Testis (tissue), 2 donors: ENCODE measurements at regions not wholly inside any gene's neighbourhood (a gene's known extent, or its start where the extent isn't known, plus 50 kb on each side); places are given as distances from the start of the nearest gene placed in this dataset.
"Not testable (repeated sequence)": the region's sequence is repeated elsewhere in the genome, so short reads cannot be mapped to it uniquely, and the experiment has no call there.

Source experiments
- DNase-seq: peaks from one replicate; pipeline ENCODE4 v3.0.0-alpha.2; 2019
- H3K27ac ChIP-seq, 2 donors: fragments of 200-600 bp; sonication (generic); one replicate each; pipeline ENCODE4 v1.5.1; 2019
- H3K27me3 ChIP-seq: fragments of 200-600 bp; sonication (generic); one replicate; pipeline ENCODE4 v1.5.1; 2019
- H3K36me3 ChIP-seq: fragments of 200-600 bp; sonication (generic); one replicate; pipeline ENCODE4 v1.5.1; 2017; ENCODE audit warnings: low read depth; ENCODE audit errors: missing control alignments
- H3K4me1 ChIP-seq: fragments of 200-600 bp; sonication (generic); one replicate; pipeline ENCODE4 v1.5.1; 2019
- H3K4me3 ChIP-seq, 2 donors: fragments of 200-600 bp; sonication (generic); one replicate each; pipeline ENCODE4 v1.5.1; 2017 to 2019
- H3K9me3 ChIP-seq: fragments of 200-600 bp; sonication (generic); one replicate; pipeline ENCODE4 v1.5.1; 2017
- CTCF ChIP-seq, 3 experiments: fragments of 450-650 bp in 2 of 3; fragments of 200-600 bp in 1 of 3; sonication (generic) in 1 of 3; IDR thresholded peaks; one replicate each; pipeline ENCODE4 v1.5.1; 2016 to 2019; ENCODE audit warnings: antibody characterized with exemption in 3 of 3, mild to moderate bottlenecking in 2 of 3, moderate library complexity in 1 of 3
- POLR2A ChIP-seq: fragments of 450-650 bp; IDR thresholded peaks from one replicate; pipeline ENCODE4 v1.6.1; 2017; ENCODE audit warnings: antibody characterized with exemption, mild to moderate bottlenecking, moderate library complexity
- WGBS, 2 donors: methylation state at CpG; one replicate each; pipeline ENCODE4 v1.1.5; 2018; 5-methylcytosine and 5-hydroxymethylcytosine counted together
- intact Hi-C: fragments of 100-400 bp; cut with DNase I; formaldehyde crosslinking; loops from one replicate; pipeline ENCODE4 v1.15.1; 2023; ENCODE audit warnings: low total_unique reads

- 61 to 66% methylated on average over 5 of the region's 5 CpGs for WGBS, 2 donors
Observed at GRCh38 chr2:8121826-8122513, 559.9 kb upstream of the ID2 start.

GRCh38 chr2:8122520-8122919 lies 559.3 kb upstream of the ID2 start:
- intact Hi-C loops: no loop called here
- peaks cover 27% of the 10 kb centered on the region for H3K4me1 ChIP-seq
- no peak for TF ChIP-seq CTCF (IDR thresholded peaks at IDR 0.05)
- no peak for TF ChIP-seq POLR2A
- no peaks in the 10 kb centered on the region for H3K9me3 ChIP-seq
- WGBS, 2 donors: 76 to 84% methylated on average over 7 of the region's 7 CpGs
- H3K27ac ChIP-seq: no peak overlapping the region
- DNase-seq: peak; percentile 33
- H3K4me3 ChIP-seq: no peak overlapping the region
- no peaks in the 10 kb centered on the region for H3K36me3 ChIP-seq
- no peaks in the 10 kb centered on the region for H3K27me3 ChIP-seq

More at GRCh38 chr2:8121826-8122513, 559.9 kb upstream of the ID2 start:
- Histone ChIP-seq H3K27me3 (no peaks in the 10 kb centered on the region), H3K4me1 (peaks cover 27% of the 10 kb centered on the region), H3K27ac (no peak overlapping the region), H3K36me3 (no peaks in the 10 kb centered on the region), H3K9me3 (no peaks in the 10 kb centered on the region), H3K4me3 (no peak overlapping the region)
- TF ChIP-seq POLR2A (no peak), CTCF (IDR thresholded peaks at IDR 0.05) (no peak)
- intact Hi-C loops: no loop called here
- peak; percentile 46 for DNase-seq

GRCh38 chr2:8123464-8123863 lies 558.4 kb upstream of the ID2 start:
- H3K27ac ChIP-seq: no peak overlapping the region
- H3K9me3 ChIP-seq: no peaks in the 10 kb centered on the region
- H3K4me3 ChIP-seq: no peak overlapping the region
- WGBS, 2 donors: 66 to 80% methylated on average over 2 of the region's 2 CpGs
- intact Hi-C loops: no loop called here
- H3K36me3 ChIP-seq: no peaks in the 10 kb centered on the region
- H3K4me1 ChIP-seq: peaks cover 27% of the 10 kb centered on the region
- no peak for TF ChIP-seq POLR2A
- H3K27me3 ChIP-seq: no peaks in the 10 kb centered on the region
- no peak for DNase-seq

- Histone ChIP-seq H3K9me3 (no peaks in the 10 kb centered on the region), H3K4me1 (peaks cover 10% of the 10 kb centered on the region), H3K36me3 (no peaks in the 10 kb centered on the region), H3K4me3 (no peak overlapping the region), H3K27ac (no peak overlapping the region), H3K27me3 (no peaks in the 10 kb centered on the region)
- intact Hi-C loops: no loop called here
- peak; percentile 21 for DNase-seq
- TF ChIP-seq CTCF (IDR thresholded peaks at IDR 0.05) (no peak), POLR2A (no peak)
- 72% methylated on average over 12 of the region's 12 CpGs for WGBS, 2 donors
Observed at GRCh38 chr2:8125741-8126711, 555.8 kb upstream of the ID2 start.

- Histone ChIP-seq H3K4me3 (no peak overlapping the region), H3K9me3 (no peaks in the 10 kb centered on the region), H3K27me3 (no peaks in the 10 kb centered on the region), H3K36me3 (no peaks in the 10 kb centered on the region), H3K4me1 (peaks cover 9% of the 10 kb centered on the region), H3K27ac (no peak overlapping the region)
- no peak for TF ChIP-seq CTCF (IDR thresholded peaks at IDR 0.05)
- TF ChIP-seq POLR2A: no peak
- WGBS, 2 donors: 90 to 96% methylated on average over 3 of the region's 3 CpGs
- DNase-seq: no peak
- intact Hi-C loops: no loop called here
Observed at GRCh38 chr2:8126783-8127182, 555.1 kb upstream of the ID2 start.

- H3K4me3 ChIP-seq, intact Hi-C loops: not testable (repeated sequence)
Observed at GRCh38 chr2:8131423-8131822, 550.4 kb upstream of the ID2 start.

More at GRCh38 chr2:8131423-8131822, 550.4 kb upstream of the ID2 start:
- H3K27me3 ChIP-seq, H3K4me1 ChIP-seq, DNase-seq, H3K9me3 ChIP-seq, H3K27ac ChIP-seq, H3K36me3 ChIP-seq: not testable (repeated sequence)
- WGBS, 2 donors: 88 to 95% methylated on average over 4 to 5 of the region's 5 CpGs
